Femur (tissue), 1 donor: ENCODE measurements at regions not wholly inside any gene's neighbourhood (a gene's known extent, or its start where the extent isn't known, plus 50 kb on each side); places are given as distances from the start of the nearest gene placed in this dataset.

Experiments used
- DNase-seq: peaks from one replicate; pipeline ENCODE4 v3.0.0-alpha.2; 2017

- no peak for DNase-seq
Measured at GRCh38 chr12:94071258-94071657, 77.1 kb upstream of the PLXNC1 start.

GRCh38 chr12:94073441-94074051 lies 74.8 kb upstream of the PLXNC1 start:
- peak; percentile 31 for DNase-seq

- peak; percentile 85 for DNase-seq
Measured at GRCh38 chr12:94074216-94074979, 74.0 kb upstream of the PLXNC1 start.

DNA sequence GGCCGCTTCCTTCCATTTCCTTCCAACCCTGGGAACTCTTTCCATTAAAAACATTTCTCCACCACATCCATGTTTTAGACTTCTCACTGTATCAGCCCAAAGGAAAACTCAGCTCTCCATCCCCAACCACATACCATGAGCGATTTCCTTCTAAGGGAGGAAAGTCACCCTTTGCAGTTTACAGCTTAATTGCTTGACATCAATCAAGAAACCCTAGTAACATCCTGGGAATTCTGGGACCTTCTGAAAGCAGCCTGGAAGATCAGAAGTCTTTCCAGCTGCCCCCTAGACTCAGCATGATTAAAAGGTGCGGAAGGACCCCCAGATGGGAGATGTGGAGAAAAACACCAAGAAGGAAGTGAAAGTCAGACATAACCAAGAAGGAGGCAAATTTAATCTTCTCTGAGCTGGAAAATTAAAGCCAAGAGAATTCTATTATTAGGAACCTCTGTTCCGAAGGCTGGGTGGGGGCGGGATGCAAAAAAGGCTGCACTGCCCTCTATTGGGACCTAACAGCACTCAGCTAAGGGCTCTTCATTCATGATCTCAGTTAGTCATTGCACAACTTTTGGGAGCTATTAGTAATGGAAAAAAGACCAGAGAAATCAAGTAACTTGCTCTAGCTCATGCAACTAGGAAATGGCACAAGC lies 73.3 kb upstream of the PLXNC1 start:
- DNase-seq, result peak; percentile 74

DNA sequence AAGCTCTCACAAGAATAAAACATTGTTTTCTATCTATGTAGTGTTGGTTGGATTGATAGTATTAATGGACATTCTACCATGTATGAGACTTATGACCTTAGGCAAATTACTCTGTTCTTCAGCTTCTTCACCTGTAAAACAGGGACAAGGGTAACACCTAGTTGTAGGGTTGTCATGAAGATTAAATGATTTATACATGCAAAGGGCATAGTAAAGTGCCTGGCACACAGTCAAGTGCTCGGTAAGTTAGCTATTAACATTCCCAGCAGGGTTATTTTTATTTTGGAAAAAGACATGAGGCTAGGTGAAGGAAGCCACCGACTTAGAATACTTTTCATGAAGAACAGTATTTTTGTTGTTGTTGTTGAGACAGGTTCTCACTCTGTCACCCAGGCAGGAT lies 71.2 kb upstream of the PLXNC1 start:
- no peak for DNase-seq

DNA sequence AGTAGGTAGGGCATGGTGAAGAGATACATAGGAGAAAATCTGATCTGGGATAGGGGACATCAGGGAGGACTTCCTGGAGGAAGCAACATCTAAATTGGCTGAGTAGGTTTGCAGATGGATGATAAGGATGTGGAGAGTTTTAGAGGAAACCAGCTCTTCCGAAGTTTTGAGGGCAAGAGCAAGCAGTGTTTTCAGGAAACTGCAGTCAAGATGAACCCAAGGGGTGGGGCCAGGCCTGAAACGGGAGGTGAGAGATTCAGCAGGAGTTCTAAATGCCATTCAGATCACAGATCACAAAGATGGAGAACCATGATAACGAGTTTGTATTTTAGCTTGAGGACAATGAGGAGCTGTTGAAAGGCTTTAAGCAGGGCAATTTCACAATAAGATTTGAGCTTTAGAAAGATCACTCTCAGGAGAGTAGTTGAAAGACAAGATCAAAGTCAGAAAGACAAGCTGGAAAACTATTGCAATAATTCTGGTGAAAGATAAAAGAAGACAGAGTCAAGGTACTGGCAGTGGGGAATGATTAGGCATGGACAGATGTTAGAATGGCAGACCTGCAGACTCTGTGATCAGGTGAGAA lies 70.1 kb upstream of the PLXNC1 start:
- DNase-seq, result no peak

DNA sequence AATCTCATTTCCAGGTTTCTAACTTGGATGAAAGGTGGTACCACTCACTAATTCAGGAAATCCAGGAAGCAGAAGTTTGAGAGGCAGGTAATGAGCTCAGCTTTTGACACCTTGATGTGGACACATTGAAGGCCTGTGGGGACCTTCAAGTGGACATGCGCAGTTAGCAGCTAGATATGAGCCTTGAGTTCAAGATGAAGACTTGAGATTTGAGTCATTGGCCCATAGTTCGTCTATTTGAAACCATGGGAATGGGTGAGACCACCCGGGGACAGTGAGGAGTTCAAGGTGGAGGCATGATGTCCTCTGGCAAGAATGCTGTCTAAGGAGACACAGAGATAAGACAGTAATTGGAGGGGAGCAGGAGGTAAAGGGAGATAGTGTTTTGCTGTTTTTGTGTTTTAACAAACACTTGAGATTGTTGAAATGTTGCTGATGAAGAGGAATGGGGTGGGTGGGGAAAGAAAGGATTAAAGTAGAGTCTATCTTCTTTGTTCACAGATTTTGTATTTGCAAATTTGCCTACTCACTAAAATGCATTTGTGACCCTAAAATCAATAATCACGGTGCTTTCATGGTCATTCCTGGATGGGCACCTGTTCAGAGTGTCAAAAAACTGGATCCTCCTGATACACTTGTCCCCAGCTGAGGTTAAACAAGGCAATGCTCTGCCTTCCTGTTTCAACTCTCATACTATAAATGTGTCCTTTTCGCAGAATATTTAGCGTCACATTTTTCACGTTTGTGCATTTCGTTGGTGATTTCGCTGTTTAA lies 69.5 kb upstream of the PLXNC1 start:
- no peak for DNase-seq

- DNase-seq, result no peak
Measured at GRCh38 chr12:94079566-94080340, 68.6 kb upstream of the PLXNC1 start.

- no peak for DNase-seq
Measured at GRCh38 chr12:94080341-94081009, 67.9 kb upstream of the PLXNC1 start.

GRCh38 chr12:94082690-94083089 lies 65.7 kb upstream of the PLXNC1 start:
- DNase-seq, result no peak

DNA sequence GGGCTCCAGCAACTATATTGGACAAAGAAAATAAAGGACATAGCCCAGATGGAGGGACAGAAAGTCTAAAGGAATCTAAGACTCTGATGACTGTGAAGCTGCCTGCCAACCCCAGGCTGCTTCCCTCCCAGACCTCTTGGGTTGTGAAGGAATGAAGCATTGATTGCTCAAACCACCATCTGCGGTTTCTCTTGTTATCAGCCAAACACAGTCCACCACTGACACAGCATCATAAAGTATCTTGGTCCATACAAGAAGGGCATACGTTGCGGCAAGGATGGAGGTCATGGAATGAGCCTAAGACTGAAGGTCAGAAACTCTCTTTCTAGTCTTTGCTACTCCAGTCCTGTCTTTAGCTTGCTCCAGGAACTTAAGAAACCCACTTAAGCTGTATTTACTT lies 58.5 kb upstream of the PLXNC1 start:
- no peak for DNase-seq

DNA sequence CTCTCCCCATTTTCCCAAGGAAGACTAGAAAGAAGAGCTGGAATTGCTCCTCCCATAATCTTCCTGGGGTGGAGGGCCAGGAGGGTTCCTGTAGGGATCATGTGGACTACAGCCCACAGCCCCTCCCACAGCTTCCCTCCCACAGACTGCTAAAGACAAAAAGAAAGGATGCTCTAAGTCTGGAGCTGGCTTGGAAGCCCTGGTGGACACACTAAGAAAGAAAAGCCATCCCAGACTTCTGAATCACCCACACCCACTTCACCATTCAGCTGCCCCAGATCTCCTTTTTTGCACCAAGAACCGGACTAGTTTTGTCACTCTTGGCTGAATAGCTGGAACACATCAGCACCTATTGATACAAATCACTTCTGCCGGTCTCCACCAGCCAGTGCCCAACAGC lies 56.8 kb upstream of the PLXNC1 start:
- DNase-seq, result no peak

DNA sequence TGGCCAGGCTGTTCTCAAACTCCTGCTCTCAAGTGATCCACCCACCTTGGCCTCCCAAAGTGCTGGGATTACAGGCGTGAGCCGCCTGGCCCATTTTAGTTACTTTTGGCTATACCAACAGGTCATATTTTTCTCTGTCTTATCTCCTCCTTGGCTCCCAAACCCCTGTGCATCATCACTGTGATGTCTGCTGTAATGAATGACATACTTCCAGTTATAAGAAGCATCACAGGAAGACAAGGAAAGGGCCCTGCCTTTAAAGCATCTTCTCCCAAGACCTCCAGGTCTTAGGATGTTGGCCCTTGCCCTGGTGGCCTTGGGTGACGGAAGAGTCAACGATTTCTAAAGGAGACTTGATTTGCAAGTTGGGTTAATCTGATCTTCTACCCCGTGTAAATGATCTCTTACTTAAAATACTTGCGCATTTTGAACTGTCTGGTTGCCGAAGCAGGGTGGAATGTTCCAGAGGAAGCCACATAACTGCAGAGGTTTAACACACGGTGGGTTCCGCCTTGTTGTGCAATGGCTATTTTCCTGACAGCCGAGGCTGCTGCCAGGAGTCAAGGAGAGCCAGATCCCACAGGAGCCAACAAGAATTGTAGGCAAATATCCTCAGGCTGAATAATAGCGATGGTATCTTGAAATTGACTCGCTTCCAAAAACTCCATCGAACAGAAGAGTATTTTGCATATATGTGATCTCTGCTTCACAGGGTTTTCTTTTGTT lies 55.7 kb upstream of the PLXNC1 start:
- peak; percentile 49 for DNase-seq

DNA sequence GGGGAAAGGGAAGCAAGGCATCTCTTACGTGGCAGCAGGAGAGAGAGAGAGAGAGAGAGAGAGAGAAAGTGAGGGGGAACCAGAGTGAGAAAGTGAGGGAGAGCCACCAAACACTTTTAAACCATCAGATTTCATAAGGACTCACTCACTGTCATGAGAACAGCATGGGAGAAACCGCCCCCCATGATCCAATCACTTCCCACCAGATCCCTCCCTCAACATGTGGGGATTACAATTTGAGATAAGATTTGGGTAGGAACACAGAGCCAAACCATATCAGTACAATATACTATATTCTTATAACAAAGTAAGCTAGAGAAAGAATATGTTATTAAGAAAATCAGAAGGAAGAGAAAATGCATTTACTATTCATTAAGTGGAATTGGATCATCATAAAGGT lies 53.7 kb upstream of the PLXNC1 start:
- no peak for DNase-seq

- DNase-seq, result no peak
Measured at GRCh38 chr12:94095618-94096017, 52.8 kb upstream of the PLXNC1 start.

GRCh38 chr12:94098466-94098865 lies 49.9 kb upstream of the PLXNC1 start:
- no peak for DNase-seq
